GM12892 (cell line): ENCODE measurements at regions not wholly inside any gene's neighbourhood (a gene's known extent, or its start where the extent isn't known, plus 50 kb on each side); places are given as distances from the start of the nearest gene placed in this dataset.

ENCODE experiments used
- DNase-seq: peaks from one replicate; pipeline ENCODE4 v3.0.0; 2011; ENCODE audit not compliant: insufficient read length
- FAIRE-seq: peaks from 2 replicates; lab custom pipeline; 2011; peaks lifted over from hg19 to GRCh38; lab: Jason Lieb, UNC
- POLR2A ChIP-seq: IDR thresholded peaks from 2 replicates; pipeline ENCODE4 v1.6.1; 2011; ENCODE audit warnings: low read depth, low read length, control low read depth
- POLR2AphosphoS5 ChIP-seq: IDR thresholded peaks from 2 replicates; pipeline ENCODE4 v1.6.1; 2011; ENCODE audit warnings: low read depth, low read length, control low read depth
- TAF1 ChIP-seq: IDR thresholded peaks from 2 replicates; pipeline ENCODE4 v1.6.1; 2011; ENCODE audit warnings: low read depth, mild to moderate bottlenecking, control low read depth, low read length, borderline replicate concordance

- DNase-seq (no peak), FAIRE-seq (no peak)
- TF ChIP-seq POLR2AphosphoS5 (no peak), POLR2A (no peak), TAF1 (no peak)
These were observed 116.9 kb upstream of the CREB1 start for GRCh38 chr2:207412787-207413310.

GRCh38 chr2:207413376-207413907, 116.3 kb upstream of the CREB1 start:
- no peak for TF ChIP-seq POLR2A
- TF ChIP-seq TAF1, result no peak
- no peak for TF ChIP-seq POLR2AphosphoS5
- DNase-seq (no peak), FAIRE-seq (no peak)

DNA sequence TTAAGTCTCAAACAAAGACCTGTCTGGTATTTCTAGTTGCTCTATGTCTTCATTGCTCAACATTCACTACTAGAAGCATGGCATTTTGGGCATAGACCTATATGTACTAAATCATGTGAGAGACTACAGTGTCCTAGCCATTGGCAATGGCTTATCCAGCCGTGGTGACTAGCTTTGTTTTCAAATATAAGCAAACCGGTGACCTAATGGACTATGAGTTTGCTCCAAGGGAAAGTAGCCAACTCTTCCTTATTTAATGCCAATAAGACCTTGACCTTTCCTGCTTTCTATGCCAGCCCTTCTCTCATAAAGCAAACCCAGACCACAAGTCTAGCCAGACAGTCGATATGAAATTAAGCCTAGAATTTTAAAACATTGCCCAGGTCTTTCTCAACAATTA, 113.7 kb upstream of the CREB1 start:
- FAIRE-seq (no peak), DNase-seq (no peak)
- TF ChIP-seq POLR2A, result no peak
- TF ChIP-seq POLR2AphosphoS5, result no peak
- TF ChIP-seq TAF1, result no peak

GRCh38 chr2:207416900-207417299, 112.9 kb upstream of the CREB1 start:
- FAIRE-seq, result no peak
- no peak for TF ChIP-seq TAF1

GRCh38 chr2:207417301-207417718, 112.5 kb upstream of the CREB1 start:
- TF ChIP-seq TAF1, result no peak
- no peak for TF ChIP-seq POLR2AphosphoS5
- no peak for TF ChIP-seq POLR2A
- DNase-seq (no peak), FAIRE-seq (no peak)

More at GRCh38 chr2:207416900-207417299, 112.9 kb upstream of the CREB1 start:
- no peak for DNase-seq

GRCh38 chr2:207418419-207418818, 111.3 kb upstream of the CREB1 start:
- FAIRE-seq, result no peak
- TF ChIP-seq POLR2AphosphoS5 (no peak), POLR2A (no peak)
- DNase-seq, result no peak

- FAIRE-seq, result no peak
- DNase-seq, result no peak
- TF ChIP-seq POLR2A, result no peak
- no peak for TF ChIP-seq POLR2AphosphoS5
- no peak for TF ChIP-seq TAF1
These were observed 110.4 kb upstream of the CREB1 start for GRCh38 chr2:207419331-207419730.

- TF ChIP-seq TAF1, result no peak
- TF ChIP-seq POLR2AphosphoS5, result no peak
- no peak for TF ChIP-seq POLR2A
- DNase-seq, result no peak
- FAIRE-seq, result no peak
These were observed 108.1 kb upstream of the CREB1 start for GRCh38 chr2:207421671-207422070.

DNA sequence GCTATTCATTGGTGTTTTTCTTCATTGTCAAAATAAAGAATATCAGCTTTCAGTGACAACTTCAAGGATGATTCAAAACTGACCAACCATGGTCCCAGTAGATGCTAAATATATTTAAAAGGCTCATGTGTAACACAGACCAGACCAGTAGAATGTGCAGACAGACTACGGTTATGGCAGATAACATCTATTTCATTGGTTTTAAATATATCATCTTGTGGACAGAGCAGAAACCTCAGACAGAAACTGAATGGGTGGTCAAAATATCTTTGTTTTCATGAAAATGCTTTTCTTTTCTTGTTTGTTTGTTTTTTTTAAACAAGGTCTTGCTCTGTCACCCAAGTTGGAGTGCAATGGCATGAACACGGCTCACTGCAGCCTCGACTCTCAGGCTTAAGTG, 107.4 kb upstream of the CREB1 start:
- DNase-seq (no peak), FAIRE-seq (no peak)
- TF ChIP-seq POLR2A (no peak), TAF1 (no peak), POLR2AphosphoS5 (no peak)

DNA sequence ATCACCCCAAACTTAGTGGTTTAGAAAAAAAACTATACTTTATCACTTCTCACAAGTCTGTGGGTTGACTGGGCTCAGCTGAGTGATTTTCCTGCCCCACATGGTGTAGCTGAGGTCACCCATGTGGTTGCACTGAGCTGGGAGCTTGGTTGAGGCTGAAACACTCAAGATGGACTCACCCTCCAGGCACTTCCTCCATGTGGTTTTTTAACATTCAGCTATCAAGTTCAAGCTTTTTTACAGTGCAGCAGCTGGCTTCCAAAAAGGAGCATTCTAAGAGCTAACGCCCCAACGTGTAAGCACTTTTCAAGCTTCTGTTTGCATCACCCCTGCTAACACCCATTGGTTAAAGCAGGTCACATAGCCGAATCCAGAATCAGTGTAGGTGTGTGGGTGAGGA, 105.9 kb upstream of the CREB1 start:
- peak; percentile 74 for FAIRE-seq
- TF ChIP-seq POLR2AphosphoS5 (no peak), POLR2A (no peak), TAF1 (no peak)
- DNase-seq, result peak; percentile 12

DNA sequence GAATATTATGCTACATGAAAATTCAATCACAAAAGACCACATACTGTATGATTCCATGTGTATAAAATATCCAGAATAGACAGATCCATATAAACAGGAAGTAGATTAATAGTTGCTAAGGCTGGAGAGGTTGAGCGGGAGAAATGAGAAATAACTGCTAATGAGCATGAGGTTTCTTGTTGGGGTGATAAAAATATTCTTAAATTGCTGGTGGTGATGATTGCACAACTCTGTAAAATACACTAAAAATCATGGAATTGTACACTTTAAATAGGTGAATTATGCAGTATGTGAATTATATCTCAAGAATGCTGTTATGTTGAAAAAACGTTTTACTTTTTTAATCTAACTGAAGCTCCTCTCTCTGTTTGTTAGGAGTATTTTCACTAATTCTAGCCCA, 101.8 kb upstream of the CREB1 start:
- no peak for TF ChIP-seq POLR2A
- TF ChIP-seq TAF1, result no peak
- no peak for TF ChIP-seq POLR2AphosphoS5
- DNase-seq, result no peak
- no peak for FAIRE-seq

DNA sequence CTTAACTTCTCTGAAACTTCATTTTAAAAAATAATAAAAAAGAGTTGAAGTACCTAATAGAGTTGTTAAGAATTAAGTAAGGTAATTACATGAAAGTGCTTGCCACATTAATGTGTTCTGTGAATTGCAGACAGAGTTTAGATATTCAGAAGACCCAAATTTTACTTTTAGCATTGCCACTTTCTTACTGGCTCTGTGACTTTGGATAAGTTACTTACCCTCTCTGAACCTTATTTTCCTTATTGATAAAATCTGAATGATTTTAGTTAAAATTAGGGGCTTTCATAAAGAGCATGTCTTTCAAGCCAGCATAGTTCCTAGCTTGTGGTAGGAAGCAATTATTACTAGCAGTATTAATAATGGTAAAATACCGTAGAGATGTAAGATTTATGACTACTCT, 101.2 kb upstream of the CREB1 start:
- no peak for FAIRE-seq
- no peak for DNase-seq
- TF ChIP-seq POLR2A, result no peak
- TF ChIP-seq TAF1, result no peak
- TF ChIP-seq POLR2AphosphoS5, result no peak
